Endothelial cell of umbilical vein (primary cell): ENCODE measurements at regions not wholly inside any gene's neighbourhood (a gene's known extent, or its start where the extent isn't known, plus 50 kb on each side); places are given as distances from the start of the nearest gene placed in this dataset.

Experiments
- BruUV-seq: library from RNA; stranded (reverse); fragments of 400-500 nt; replicated peaks from 2 replicates; lab custom pipeline; 2021; lab: Mats Ljungman, UMichigan
- CTCF ChIA-PET: fragments of 300-600, 350-600 bp; sonication (Branson Sonifier 250); formaldehyde crosslinking; loops from one replicate; lab custom pipeline; 2021; ENCODE audit warnings: antibody characterized with exemption, inconsistent platforms; lab: Charles Lee
- POLR2A ChIA-PET: fragments of 300-600, 350-600 bp; sonication (Branson Sonifier 250); formaldehyde crosslinking; loops from one replicate; lab custom pipeline; 2021; ENCODE audit warnings: antibody characterized with exemption, inconsistent platforms; lab: Charles Lee
- DNase-seq: peaks from one replicate; pipeline ENCODE4 v3.0.0-alpha.2; 2011; ENCODE audit warnings: low read depth, low spot score
- FAIRE-seq: peaks from 2 replicates; lab custom pipeline; 2011; peaks lifted over from hg19 to GRCh38; lab: Jason Lieb, UNC
- H2AFZ ChIP-seq: 2 replicates; pipeline ENCODE4 v1.6.0; 2012; ENCODE audit warnings: low read depth, low read length, control low read depth, inconsistent platforms
- H3K27ac ChIP-seq: 2 replicates; pipeline ENCODE4 v1.5.1; 2011; ENCODE audit warnings: low read depth, mild to moderate bottlenecking, control low read depth, low read length, moderate library complexity; ENCODE audit not compliant: insufficient read depth
- H3K27me3 ChIP-seq, 2 experiments: 2 replicates each; pipeline versions ENCODE4 v1.6.0 to v1.6.1; 2011; ENCODE audit warnings: low read length in 2 of 2, mixed read lengths in 1 of 2; ENCODE audit not compliant: control insufficient read depth in 2 of 2, insufficient read depth in 2 of 2
- H3K36me3 ChIP-seq, 2 experiments: 2 replicates in 1 of 2; 3 replicates in 1 of 2; pipeline ENCODE4 v1.5.1; 2011; ENCODE audit warnings: low read length in 2 of 2, mild to moderate bottlenecking in 1 of 2, moderate library complexity in 1 of 2; ENCODE audit not compliant: control insufficient read depth in 2 of 2, insufficient read depth in 2 of 2; ENCODE audit errors: extremely low read depth in 1 of 2
- H3K4me1 ChIP-seq: 3 replicates; pipeline ENCODE4 v1.5.1; 2011; ENCODE audit warnings: mild to moderate bottlenecking, low read length; ENCODE audit not compliant: control insufficient read depth, insufficient read depth; ENCODE audit errors: extremely low read depth
- H3K4me2 ChIP-seq: 2 replicates; pipeline ENCODE4 v1.6.1; 2011; ENCODE audit warnings: low read length, control low read depth, mixed read lengths; ENCODE audit not compliant: insufficient read depth
- H3K4me3 ChIP-seq, 3 experiments: fragments of 200-600 bp in 1 of 3; sonication (generic), shearing (Covaris generic) in 1 of 3; replicated peaks in 1 of 3; 2 replicates each; pipeline ENCODE4 v1.5.1; 2011 to 2016; ENCODE audit warnings: control low read depth in 3 of 3, low read length in 3 of 3, mild to moderate bottlenecking in 2 of 3, inconsistent platforms in 1 of 3, low read depth in 1 of 3, moderate library complexity in 1 of 3; ENCODE audit not compliant: insufficient read depth in 1 of 3
- H3K79me2 ChIP-seq: 2 replicates; pipeline ENCODE4 v1.6.0; 2012; ENCODE audit warnings: low read length, inconsistent platforms; ENCODE audit not compliant: control insufficient read depth, insufficient read depth
- H3K9ac ChIP-seq: replicated peaks from 2 replicates; pipeline ENCODE3; 2011; ENCODE audit warnings: low read length, control low read depth; ENCODE audit not compliant: insufficient read depth; ENCODE audit errors: extremely low read depth
- H3K9me1 ChIP-seq: replicated peaks from 3 replicates; pipeline ENCODE4 v1.6.0; 2011; ENCODE audit warnings: mild to moderate bottlenecking, low read length; ENCODE audit not compliant: control insufficient read depth, insufficient read depth; ENCODE audit errors: extremely low read depth
- H3K9me3 ChIP-seq: replicated peaks from 2 replicates; pipeline ENCODE4 v1.5.1; 2012; ENCODE audit warnings: low read length, inconsistent platforms; ENCODE audit not compliant: control insufficient read depth, insufficient read depth
- H4K20me1 ChIP-seq: replicated peaks from 2 replicates; pipeline ENCODE3; 2011; ENCODE audit warnings: mild to moderate bottlenecking, low read length; ENCODE audit not compliant: control insufficient read depth, insufficient read depth; ENCODE audit errors: extremely low read depth
- EZH2 ChIP-seq: IDR thresholded peaks from 2 replicates; pipeline ENCODE4 v1.6.1; 2012; ENCODE audit warnings: borderline replicate concordance, low read depth, mild to moderate bottlenecking, moderate library complexity, low read length, inconsistent platforms; ENCODE audit not compliant: severe bottlenecking
- FOS ChIP-seq: IDR thresholded peaks from 2 replicates; pipeline ENCODE4 v1.6.1; 2011; ENCODE audit warnings: mild to moderate bottlenecking, low read length, moderate library complexity, borderline replicate concordance; ENCODE audit not compliant: insufficient read depth
- GATA2 ChIP-seq: IDR thresholded peaks from 2 replicates; pipeline ENCODE4 v1.7.0; 2011; ENCODE audit warnings: low read depth, mild to moderate bottlenecking, moderate library complexity, mixed read lengths, low read length; ENCODE audit not compliant: insufficient read length, insufficient read depth
- JUN ChIP-seq: IDR thresholded peaks from 2 replicates; pipeline ENCODE4 v1.6.1; 2011; ENCODE audit warnings: borderline replicate concordance, low read depth; ENCODE audit not compliant: insufficient read length, insufficient read depth
- MYC ChIP-seq: IDR thresholded peaks from one replicate; pipeline ENCODE4 v1.6.1; 2011; ENCODE audit warnings: mild to moderate bottlenecking, low read depth, low read length
- POLR2A ChIP-seq: IDR thresholded peaks from 2 replicates; pipeline ENCODE4 v1.6.1; 2012; ENCODE audit warnings: low read depth, mild to moderate bottlenecking, control low read depth, low read length
- POLR2AphosphoS5 ChIP-seq: IDR thresholded peaks from 2 replicates; pipeline ENCODE4 v1.6.1; 2012; ENCODE audit warnings: low read depth, mild to moderate bottlenecking, control low read depth, low read length, moderate library complexity; ENCODE audit not compliant: insufficient read depth
- dilution Hi-C: fragments of 300-500 bp; cut with MboI; formaldehyde crosslinking; loops from one replicate; pipeline ENCODE4 v1.15.0; 2019; ENCODE audit warnings: low sequenced_read_pairs; ENCODE audit not compliant: extremely low pct_ligation_motif_present
- intact Hi-C: fragments of 100-400 bp; cut with micrococcal nuclease; formaldehyde crosslinking; loops from one replicate; pipeline ENCODE4 v1.10.0; 2022
- TF ChIP-seq, protein P1 (sequence below): IDR thresholded peaks from 2 replicates; pipeline ENCODE4 v1.6.1; 2011; ENCODE audit not compliant: insufficient read depth, insufficient read length
- TF ChIP-seq, protein P2 (sequence below), 2 donors: IDR thresholded peaks; 1 replicate in 1 of 2; 2 replicates in 1 of 2; pipeline ENCODE4 v1.5.1; 2011; ENCODE audit warnings: low read length in 2 of 2, mild to moderate bottlenecking in 2 of 2, moderate library complexity in 2 of 2, control low read depth in 1 of 2, inconsistent platforms in 1 of 2, low read depth in 1 of 2; ENCODE audit not compliant: insufficient read depth in 1 of 2; ENCODE audit errors: extremely low read depth in 1 of 2

DNA sequence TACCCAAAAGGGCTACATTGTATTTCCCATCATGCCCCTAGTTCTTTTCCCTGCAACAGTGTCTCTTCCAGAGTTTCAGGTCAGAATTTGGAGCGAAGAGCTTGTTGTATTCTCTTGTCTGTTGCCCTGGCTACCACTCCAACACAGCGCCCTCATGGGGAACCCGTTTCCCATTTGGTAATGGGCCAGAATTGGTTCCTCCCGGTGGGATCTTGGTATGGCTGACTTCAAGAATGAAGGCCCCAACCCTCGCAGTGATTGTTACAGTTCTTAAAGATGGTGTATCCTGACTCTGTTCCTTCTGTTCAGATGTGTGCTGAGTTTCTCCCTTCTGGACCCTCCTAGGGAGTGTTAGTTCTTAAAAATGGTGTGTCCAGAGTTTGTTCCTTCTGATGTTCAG is 110.5 kb upstream of the ZNF32 start:
- Histone ChIP-seq H3K79me2 (no peaks in the 10 kb centered on the region), H2AFZ (no peak overlapping the region), H3K36me3 (no peaks in the 10 kb centered on the region), H3K4me1 (no peaks in the 10 kb centered on the region), H3K4me3 (no peak overlapping the region), H3K9me3 (no peaks in the 10 kb centered on the region), H3K4me2 (no peak overlapping the region), H4K20me1 (no peaks in the 10 kb centered on the region), H3K27ac (no peak overlapping the region), H3K27me3 (no peaks in the 10 kb centered on the region), H3K9ac (no peak overlapping the region), H3K9me1 (no peaks in the 10 kb centered on the region)
- no TSS peak for BruUV-seq
- ChIA-PET POLR2A (no interaction called here), CTCF (interaction anchor here (1.2 kb wide), 1 partner anchor 15 kb away, joined by 3 read pairs; no protein-coding TSS in a partner anchor)
- TF ChIP-seq EZH2 (no peak), POLR2A (no peak), JUN (no peak)
- FAIRE-seq, result no peak
- dilution Hi-C loops, result no loop called here
- intact Hi-C loops, result no loop called here
- DNase-seq, result no peak

DNA sequence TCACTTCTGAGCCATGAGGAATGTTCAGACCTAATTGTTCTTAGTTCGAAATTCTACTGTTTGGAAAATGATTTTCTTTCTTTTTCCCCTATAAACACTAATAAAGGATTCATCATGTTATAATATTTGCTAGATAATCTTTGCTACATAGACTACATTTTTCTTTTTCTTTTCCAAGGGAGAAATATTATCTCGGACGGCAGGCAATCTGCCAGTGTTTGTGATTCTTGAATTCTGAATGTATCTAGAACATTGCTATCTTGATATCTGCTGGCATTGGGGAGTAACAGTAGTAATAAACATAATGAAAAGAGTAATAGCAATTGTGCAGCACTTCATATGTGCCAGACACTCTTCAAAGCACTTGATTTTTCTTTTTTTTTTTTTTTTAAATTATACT is 107.7 kb upstream of the ZNF32 start:
- H3K36me3 ChIP-seq, result no peaks in the 10 kb centered on the region
- H3K9me1 ChIP-seq, result no peaks in the 10 kb centered on the region
- H4K20me1 ChIP-seq, result no peaks in the 10 kb centered on the region
- FAIRE-seq (no peak), DNase-seq (no peak)
- no peaks in the 10 kb centered on the region for H3K27me3 ChIP-seq
- ChIA-PET POLR2A (no interaction called here), CTCF (no interaction called here)
- no peaks in the 10 kb centered on the region for H3K4me1 ChIP-seq
- H2AFZ ChIP-seq, result no peak overlapping the region
- no peak for TF ChIP-seq JUN
- no peak for TF ChIP-seq GATA2
- no peak for TF ChIP-seq MYC
- TF ChIP-seq, protein P1, sequence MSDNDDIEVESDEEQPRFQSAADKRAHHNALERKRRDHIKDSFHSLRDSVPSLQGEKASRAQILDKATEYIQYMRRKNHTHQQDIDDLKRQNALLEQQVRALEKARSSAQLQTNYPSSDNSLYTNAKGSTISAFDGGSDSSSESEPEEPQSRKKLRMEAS, result no peak
- no peak for TF ChIP-seq POLR2A
- TF ChIP-seq POLR2AphosphoS5, result no peak
- TF ChIP-seq, protein P2, sequence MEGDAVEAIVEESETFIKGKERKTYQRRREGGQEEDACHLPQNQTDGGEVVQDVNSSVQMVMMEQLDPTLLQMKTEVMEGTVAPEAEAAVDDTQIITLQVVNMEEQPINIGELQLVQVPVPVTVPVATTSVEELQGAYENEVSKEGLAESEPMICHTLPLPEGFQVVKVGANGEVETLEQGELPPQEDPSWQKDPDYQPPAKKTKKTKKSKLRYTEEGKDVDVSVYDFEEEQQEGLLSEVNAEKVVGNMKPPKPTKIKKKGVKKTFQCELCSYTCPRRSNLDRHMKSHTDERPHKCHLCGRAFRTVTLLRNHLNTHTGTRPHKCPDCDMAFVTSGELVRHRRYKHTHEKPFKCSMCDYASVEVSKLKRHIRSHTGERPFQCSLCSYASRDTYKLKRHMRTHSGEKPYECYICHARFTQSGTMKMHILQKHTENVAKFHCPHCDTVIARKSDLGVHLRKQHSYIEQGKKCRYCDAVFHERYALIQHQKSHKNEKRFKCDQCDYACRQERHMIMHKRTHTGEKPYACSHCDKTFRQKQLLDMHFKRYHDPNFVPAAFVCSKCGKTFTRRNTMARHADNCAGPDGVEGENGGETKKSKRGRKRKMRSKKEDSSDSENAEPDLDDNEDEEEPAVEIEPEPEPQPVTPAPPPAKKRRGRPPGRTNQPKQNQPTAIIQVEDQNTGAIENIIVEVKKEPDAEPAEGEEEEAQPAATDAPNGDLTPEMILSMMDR (IDR thresholded peaks at IDR 0.05; ENCODE audit: extremely low read depth in 1 of 2, insufficient read depth in 1 of 2, low read depth in 1 of 2, low read length in 2 of 2), result no peak
- no peak for TF ChIP-seq EZH2
- TF ChIP-seq FOS, result no peak
- no TSS peak for BruUV-seq
- dilution Hi-C loops, result no loop called here
- no peaks in the 10 kb centered on the region for H3K79me2 ChIP-seq
- no peak overlapping the region for H3K9ac ChIP-seq
- H3K9me3 ChIP-seq, result no peaks in the 10 kb centered on the region
- intact Hi-C loops, result no loop called here
- no peak overlapping the region for H3K4me3 ChIP-seq
- H3K27ac ChIP-seq, result no peak overlapping the region
- no peak overlapping the region for H3K4me2 ChIP-seq
